SK-N-SH treated with all-trans-retinoic acid at 6 μM for 48 hours (cell line): ENCODE measurements at regions not wholly inside any gene's neighbourhood (a gene's known extent, or its start where the extent isn't known, plus 50 kb on each side); places are given as distances from the start of the nearest gene placed in this dataset.

ENCODE experiments used
- ATAC-seq: fragments of 200-7000 bp; cut with Tn5 transposase; 3 replicates; pipeline ENCODE4 v1.9.1; 2020; ENCODE audit warnings: mild to moderate bottlenecking, moderate library complexity
- ARNTL ChIP-seq: fragments of 450-650 bp; formaldehyde crosslinking; IDR thresholded peaks from 2 replicates; pipeline ENCODE4 v1.5.0; 2020; ENCODE audit warnings: low read depth, mild to moderate bottlenecking, moderate library complexity, borderline replicate concordance
- CREB5 ChIP-seq: fragments of 250-450 bp; sonication (Bioruptor Pico); IDR thresholded peaks from 2 replicates; pipeline ENCODE4 v1.5.1; 2020; ENCODE audit warnings: low read depth, mild to moderate bottlenecking, moderate library complexity
- CSDC2 ChIP-seq: fragments of 250-450 bp; sonication (Bioruptor Pico); IDR thresholded peaks from 2 replicates; pipeline ENCODE4 v1.5.0; 2020; ENCODE audit warnings: mild to moderate bottlenecking, moderate library complexity
- CSRNP3 ChIP-seq: fragments of 250-450 bp; sonication (Bioruptor Pico); IDR thresholded peaks from 2 replicates; pipeline ENCODE4 v1.5.1; 2021; ENCODE audit warnings: mild to moderate bottlenecking, moderate library complexity
- GLIS3 ChIP-seq: fragments of 250-450 bp; sonication (Bioruptor Pico); IDR thresholded peaks from 2 replicates; pipeline ENCODE4 v1.5.0; 2020; ENCODE audit warnings: mild to moderate bottlenecking, moderate library complexity
- OSR1 ChIP-seq: fragments of 250-450 bp; sonication (Bioruptor Pico); IDR thresholded peaks from 2 replicates; pipeline ENCODE4 v1.8.0; 2022; ENCODE audit warnings: moderate library complexity, mild to moderate bottlenecking, inconsistent platforms
- PATZ1 ChIP-seq: fragments of 250-450 bp; sonication (Bioruptor Pico); IDR thresholded peaks from 2 replicates; pipeline ENCODE4 v1.8.0; 2020; ENCODE audit warnings: mild to moderate bottlenecking, moderate library complexity, borderline replicate concordance
- PPARA ChIP-seq: fragments of 250-450 bp; sonication (Bioruptor Pico); IDR thresholded peaks from 2 replicates; pipeline ENCODE4 v1.5.0; 2020; ENCODE audit warnings: mild to moderate bottlenecking, borderline replicate concordance
- RARB ChIP-seq: fragments of 250-450 bp; sonication (Bioruptor Pico); IDR thresholded peaks from 2 replicates; pipeline ENCODE4 v1.8.0; 2021; ENCODE audit warnings: mild to moderate bottlenecking, moderate library complexity
- SNAI2 ChIP-seq: fragments of 250-450 bp; sonication (Bioruptor Pico); IDR thresholded peaks from 2 replicates; pipeline ENCODE4 v1.5.0; 2020; ENCODE audit warnings: mild to moderate bottlenecking, moderate library complexity
- TCF4 ChIP-seq: fragments of 250-450 bp; sonication (Bioruptor Pico); IDR thresholded peaks from 2 replicates; pipeline ENCODE4 v1.8.0; 2021; ENCODE audit warnings: mild to moderate bottlenecking, moderate library complexity, borderline replicate concordance
- TOX ChIP-seq: fragments of 250-450 bp; sonication (Bioruptor Pico); IDR thresholded peaks from 2 replicates; pipeline ENCODE4 v1.8.0; 2021; ENCODE audit warnings: mild to moderate bottlenecking, moderate library complexity, borderline replicate concordance
- TSHZ2 ChIP-seq: fragments of 250-450 bp; sonication (Bioruptor Pico); IDR thresholded peaks from 2 replicates; pipeline ENCODE4 v1.5.0; 2020; ENCODE audit warnings: mild to moderate bottlenecking, moderate library complexity
- ZFP30 ChIP-seq: fragments of 450-650 bp; formaldehyde crosslinking; IDR thresholded peaks from 2 replicates; pipeline ENCODE4 v1.5.0; 2022; ENCODE audit warnings: mild to moderate bottlenecking, moderate library complexity
- ZNF565 ChIP-seq: fragments of 450-650 bp; formaldehyde crosslinking; conservative IDR thresholded peaks from 2 replicates; pipeline ENCODE4 v1.5.0; 2020; ENCODE audit warnings: low read depth, mild to moderate bottlenecking, moderate library complexity
- ZNF8 ChIP-seq: fragments of 450-650 bp; formaldehyde crosslinking; IDR thresholded peaks from 2 replicates; pipeline ENCODE4 v1.5.0; 2020; ENCODE audit warnings: mild to moderate bottlenecking, moderate library complexity

- no peak for ATAC-seq
- no peak for TF ChIP-seq SNAI2 (CRISPR knock-in tag)
- no peak for TF ChIP-seq TSHZ2 (CRISPR knock-in tag)
- no peak for TF ChIP-seq CREB5 (CRISPR knock-in tag)
- no peak for TF ChIP-seq RARB
- no peak for TF ChIP-seq CSDC2
Measured at GRCh38 chr6:22748681-22749080, 179.3 kb downstream of the HDGFL1 start.

GRCh38 chr6:22749696-22750095 is 180.3 kb downstream of the HDGFL1 start:
- TF ChIP-seq RARB (no peak), CSRNP3 (CRISPR knock-in tag) (no peak), CSDC2 (no peak), PPARA (CRISPR knock-in tag) (no peak), ZFP30 (CRISPR knock-in tag) (no peak), PATZ1 (CRISPR knock-in tag) (no peak), TCF4 (CRISPR knock-in tag) (no peak), TSHZ2 (CRISPR knock-in tag) (no peak), ZNF565 (no peak), OSR1 (no peak)
- ATAC-seq, result no peak

- no peak for TF ChIP-seq CSRNP3 (CRISPR knock-in tag)
- no peak for TF ChIP-seq ZFP30 (CRISPR knock-in tag)
- TF ChIP-seq TCF4 (CRISPR knock-in tag), result no peak
- TF ChIP-seq GLIS3 (CRISPR knock-in tag), result no peak
- ATAC-seq, result no peak
Measured at GRCh38 chr6:22751223-22751622, 181.9 kb downstream of the HDGFL1 start.

GRCh38 chr6:22752522-22752921 is 183.2 kb downstream of the HDGFL1 start:
- ATAC-seq, result no peak
- TF ChIP-seq TOX (CRISPR knock-in tag) (no peak), ARNTL (CRISPR knock-in tag) (no peak), TCF4 (CRISPR knock-in tag) (no peak), ZNF8 (CRISPR knock-in tag) (no peak)
